Esophagus muscularis mucosa (tissue), 3 donors: ENCODE measurements at regions not wholly inside any gene's neighbourhood (a gene's known extent, or its start where the extent isn't known, plus 50 kb on each side); places are given as distances from the start of the nearest gene placed in this dataset.

Experiments used
- CTCF ChIP-seq, 3 experiments: fragments of 200-600 bp in 2 of 3; fragments of 450-650 bp in 1 of 3; sonication (generic) in 2 of 3; IDR thresholded peaks; one replicate each; pipeline ENCODE4 v1.5.1; 2017 to 2019; ENCODE audit warnings: antibody characterized with exemption in 3 of 3, mild to moderate bottlenecking in 2 of 3, moderate library complexity in 1 of 3
- EP300 ChIP-seq: sonication (generic); formaldehyde crosslinking; IDR thresholded peaks from one replicate; pipeline ENCODE4 v1.6.1; 2017; ENCODE audit warnings: antibody characterized with exemption

- TF ChIP-seq CTCF (IDR thresholded peaks at IDR 0.05) (no peak), EP300 (no peak)
These were observed 232.0 kb upstream of the FAM174A start for GRCh38 chr5:100303216-100303615.
